MM.1S (cell line): ENCODE measurements at regions not wholly inside any gene's neighbourhood (a gene's known extent, or its start where the extent isn't known, plus 50 kb on each side); places are given as distances from the start of the nearest gene placed in this dataset.

Experiments
- EZH2 ChIP-seq: fragments of 300-600 bp; sonication (generic); optimal IDR thresholded peaks from 2 replicates; pipeline ENCODE3; 2017; ENCODE audit warnings: low read depth, mild to moderate bottlenecking, antibody characterized with exemption, low read length, mixed read lengths
- EZH2phosphoT487 ChIP-seq: fragments of 300-600 bp; sonication (generic); IDR thresholded peaks from 2 replicates; pipeline ENCODE4 v1.6.1; 2018; ENCODE audit warnings: antibody characterized with exemption, low read length
- TF ChIP-seq, protein P1 (sequence below): fragments of 300-600 bp; sonication (generic); IDR thresholded peaks from 2 replicates; pipeline ENCODE4 v1.5.1; 2016; ENCODE audit warnings: antibody characterized with exemption, low read length, mixed read lengths

DNA sequence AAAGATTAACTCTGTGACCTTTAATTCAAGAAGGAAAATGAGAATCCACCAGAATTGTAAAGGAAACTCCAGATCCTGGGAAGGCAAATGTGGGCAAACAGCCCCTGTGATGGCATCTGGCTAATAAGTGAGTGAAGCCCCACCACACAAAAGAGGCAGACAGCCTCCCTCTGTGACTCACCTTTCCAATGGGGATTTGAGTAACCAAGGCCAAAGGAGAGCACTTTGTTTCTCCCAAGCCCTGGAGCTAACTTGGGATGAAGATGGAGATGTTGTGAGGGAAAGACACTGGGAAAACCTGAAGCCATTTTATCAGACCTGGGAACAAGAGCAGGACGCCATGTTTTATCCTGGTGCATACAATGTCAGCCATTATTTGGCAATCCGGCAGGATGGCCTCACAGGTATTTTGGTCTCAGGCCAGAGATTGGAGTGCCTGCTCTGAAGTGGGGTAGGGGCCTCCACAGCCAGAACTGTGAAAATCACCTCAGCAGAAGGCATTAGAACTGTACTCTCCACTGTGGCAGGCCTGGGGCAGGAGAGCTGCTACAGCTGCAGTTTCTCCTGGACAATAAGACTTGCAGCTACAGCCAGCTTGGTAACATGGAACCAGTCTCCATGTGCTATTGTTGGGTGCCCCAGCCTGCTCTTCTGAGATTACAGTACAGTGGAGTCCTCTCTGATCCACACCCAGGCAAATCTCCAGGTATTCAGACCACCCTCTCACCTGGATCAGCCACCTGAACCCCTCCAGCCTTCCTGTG is 96.6 kb upstream of the PCED1B start:
- TF ChIP-seq, protein P1, sequence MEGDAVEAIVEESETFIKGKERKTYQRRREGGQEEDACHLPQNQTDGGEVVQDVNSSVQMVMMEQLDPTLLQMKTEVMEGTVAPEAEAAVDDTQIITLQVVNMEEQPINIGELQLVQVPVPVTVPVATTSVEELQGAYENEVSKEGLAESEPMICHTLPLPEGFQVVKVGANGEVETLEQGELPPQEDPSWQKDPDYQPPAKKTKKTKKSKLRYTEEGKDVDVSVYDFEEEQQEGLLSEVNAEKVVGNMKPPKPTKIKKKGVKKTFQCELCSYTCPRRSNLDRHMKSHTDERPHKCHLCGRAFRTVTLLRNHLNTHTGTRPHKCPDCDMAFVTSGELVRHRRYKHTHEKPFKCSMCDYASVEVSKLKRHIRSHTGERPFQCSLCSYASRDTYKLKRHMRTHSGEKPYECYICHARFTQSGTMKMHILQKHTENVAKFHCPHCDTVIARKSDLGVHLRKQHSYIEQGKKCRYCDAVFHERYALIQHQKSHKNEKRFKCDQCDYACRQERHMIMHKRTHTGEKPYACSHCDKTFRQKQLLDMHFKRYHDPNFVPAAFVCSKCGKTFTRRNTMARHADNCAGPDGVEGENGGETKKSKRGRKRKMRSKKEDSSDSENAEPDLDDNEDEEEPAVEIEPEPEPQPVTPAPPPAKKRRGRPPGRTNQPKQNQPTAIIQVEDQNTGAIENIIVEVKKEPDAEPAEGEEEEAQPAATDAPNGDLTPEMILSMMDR = no peak
- TF ChIP-seq EZH2phosphoT487 (no peak), EZH2 (no peak)
